ENCODE measurements at regions not wholly inside any gene's neighbourhood (a gene's known extent, or its start where the extent isn't known, plus 50 kb on each side); places are given as distances from the start of the nearest gene placed in this dataset.

GRCh38 chr21:15151385-15152103 lies 86.7 kb upstream of the NRIP1 start:
- no peak for DNase-seq

GRCh38 chr21:15152591-15152990 lies 87.8 kb upstream of the NRIP1 start:
- no peak for DNase-seq

GRCh38 chr21:15159382-15160020 lies 94.7 kb upstream of the NRIP1 start:
- DNase-seq: no peak

GRCh38 chr21:15160136-15160535 lies 95.3 kb upstream of the NRIP1 start:
- DNase-seq: peak; percentile 30

- no peak for DNase-seq
Measured at GRCh38 chr21:15162921-15163320, 98.1 kb upstream of the NRIP1 start.

- DNase-seq: no peak
Measured at GRCh38 chr21:15164273-15164672, 99.5 kb upstream of the NRIP1 start.

GRCh38 chr21:15164678-15165303 lies 100.0 kb upstream of the NRIP1 start:
- no peak for DNase-seq

- DNase-seq: no peak
Measured at GRCh38 chr21:15170614-15171013, 105.8 kb upstream of the NRIP1 start.

GRCh38 chr21:15171546-15171945 lies 106.7 kb upstream of the NRIP1 start:
- DNase-seq: no peak

GRCh38 chr21:15172963-15173362 lies 108.2 kb upstream of the NRIP1 start:
- no peak for DNase-seq

- no peak for DNase-seq
Measured at GRCh38 chr21:15174923-15175322, 110.1 kb upstream of the NRIP1 start.

GRCh38 chr21:15182731-15183130 lies 117.9 kb upstream of the NRIP1 start:
- DNase-seq: no peak

- no peak for DNase-seq
Measured at GRCh38 chr21:15183813-15184257, 119.0 kb upstream of the NRIP1 start.

GRCh38 chr21:15190412-15190811 lies 125.6 kb upstream of the NRIP1 start:
- DNase-seq: no peak

GRCh38 chr21:15190837-15191236 lies 126.0 kb upstream of the NRIP1 start:
- no peak for DNase-seq

- no peak for DNase-seq
Measured at GRCh38 chr21:15191342-15191741, 126.5 kb upstream of the NRIP1 start.

- no peak for DNase-seq
Measured at GRCh38 chr21:15192243-15192642, 127.4 kb upstream of the NRIP1 start.

- no peak for DNase-seq
Measured at GRCh38 chr21:15193937-15194336, 129.1 kb upstream of the NRIP1 start.

GRCh38 chr21:15195104-15195503 lies 130.3 kb upstream of the NRIP1 start:
- no peak for DNase-seq

- DNase-seq: no peak
Measured at GRCh38 chr21:15195768-15196167, 131.0 kb upstream of the NRIP1 start.

GRCh38 chr21:15197696-15198095 lies 132.9 kb upstream of the NRIP1 start:
- DNase-seq: no peak

- no peak for DNase-seq
Measured at GRCh38 chr21:15199414-15200383, 134.9 kb upstream of the NRIP1 start.

GRCh38 chr21:15203740-15204139 lies 138.9 kb upstream of the NRIP1 start:
- no peak for DNase-seq
